ENCODE measurements at regions not wholly inside any gene's neighbourhood (a gene's known extent, or its start where the extent isn't known, plus 50 kb on each side); places are given as distances from the start of the nearest gene placed in this dataset.
"Not testable (repeated sequence)": the region's sequence is repeated elsewhere in the genome, so short reads cannot be mapped to it uniquely, and the experiment has no call there.

- H3K27ac Mint-ChIP-seq; H3K9me3 Mint-ChIP-seq; H3K4me3 Mint-ChIP-seq; H3K36me3 Mint-ChIP-seq; H3K4me1 Mint-ChIP-seq; DNase-seq (ENCODE audit: low spot score in 2 of 2, unreplicated experiment in 2 of 2): not testable (repeated sequence)
- H3K27me3 Mint-ChIP-seq (ENCODE audit: low read depth) = peaks cover 28% of the 10 kb centered on the region
Observed at GRCh38 chr10:76815505-76815904, 822.1 kb downstream of the KCNMA1 start.

- H3K4me1 Mint-ChIP-seq = peaks cover 6% of the 10 kb centered on the region
- peaks cover 8% of the 10 kb centered on the region for H3K27me3 Mint-ChIP-seq (ENCODE audit: low read depth)
- no peak overlapping the region for H3K4me3 Mint-ChIP-seq
- peaks cover 10% of the 10 kb centered on the region for H3K9me3 Mint-ChIP-seq
- no peak overlapping the region for H3K27ac Mint-ChIP-seq
- H3K36me3 Mint-ChIP-seq = no peaks in the 10 kb centered on the region
- no peak for TF ChIP-seq CTCF (IDR thresholded peaks at IDR 0.05; ENCODE audit: unreplicated experiment)
- no peak for DNase-seq (ENCODE audit: low spot score in 2 of 2, unreplicated experiment in 2 of 2)
Observed at GRCh38 chr10:76811430-76811829, 826.2 kb downstream of the KCNMA1 start.

- Mint-ChIP-seq H3K4me1 (peaks cover 14% of the 10 kb centered on the region), H3K4me3 (no peak overlapping the region), H3K9me3 (peaks cover 11% of the 10 kb centered on the region), H3K27me3 (ENCODE audit: low read depth) (peaks cover 12% of the 10 kb centered on the region), H3K27ac (no peak overlapping the region), H3K36me3 (peaks cover 2% of the 10 kb centered on the region)
- DNase-seq (ENCODE audit: low spot score in 2 of 2, unreplicated experiment in 2 of 2) = no peak
- TF ChIP-seq CTCF (IDR thresholded peaks at IDR 0.05; ENCODE audit: unreplicated experiment) = no peak
Observed at GRCh38 chr10:76788452-76788811, 849.2 kb downstream of the KCNMA1 start.

GRCh38 chr10:76787746-76788451 lies 849.7 kb downstream of the KCNMA1 start:
- Mint-ChIP-seq H3K36me3 (peaks cover 2% of the 10 kb centered on the region), H3K4me3 (no peak overlapping the region), H3K27me3 (ENCODE audit: low read depth) (peaks cover 12% of the 10 kb centered on the region), H3K4me1 (peaks cover 14% of the 10 kb centered on the region), H3K9me3 (peaks cover 15% of the 10 kb centered on the region), H3K27ac (no peak overlapping the region)
- no peak for TF ChIP-seq CTCF (IDR thresholded peaks at IDR 0.05; ENCODE audit: unreplicated experiment)
- DNase-seq (ENCODE audit: low spot score in 2 of 2, unreplicated experiment in 2 of 2) = no peak

- no peak overlapping the region for H3K27ac Mint-ChIP-seq
Observed at GRCh38 chr10:76786504-76787072, 851.0 kb downstream of the KCNMA1 start.

More at GRCh38 chr10:76786504-76787072, 851.0 kb downstream of the KCNMA1 start:
- Mint-ChIP-seq H3K4me3 (no peak overlapping the region), H3K27me3 (ENCODE audit: low read depth) (peaks cover 7% of the 10 kb centered on the region), H3K36me3 (peaks cover 4% of the 10 kb centered on the region), H3K4me1 (peaks cover 14% of the 10 kb centered on the region), H3K9me3 (peaks cover 23% of the 10 kb centered on the region)
- no peak for TF ChIP-seq CTCF (IDR thresholded peaks at IDR 0.05; ENCODE audit: unreplicated experiment)
- DNase-seq (ENCODE audit: low spot score in 2 of 2, unreplicated experiment in 2 of 2) = no peak
